Hematopoietic multipotent progenitor cell treated with erythropoietin and hydrocortisone succinate and interleukin-3 and kit ligand, for 6 days (in vitro differentiated cells): ENCODE measurements at regions not wholly inside any gene's neighbourhood (a gene's known extent, or its start where the extent isn't known, plus 50 kb on each side); places are given as distances from the start of the nearest gene placed in this dataset.
"Not testable (repeated sequence)": the region's sequence is repeated elsewhere in the genome, so short reads cannot be mapped to it uniquely, and the experiment has no call there.

ENCODE experiments used
- DNase-seq: peaks from one replicate; pipeline ENCODE4 v3.0.0-alpha.2; 2015

DNA sequence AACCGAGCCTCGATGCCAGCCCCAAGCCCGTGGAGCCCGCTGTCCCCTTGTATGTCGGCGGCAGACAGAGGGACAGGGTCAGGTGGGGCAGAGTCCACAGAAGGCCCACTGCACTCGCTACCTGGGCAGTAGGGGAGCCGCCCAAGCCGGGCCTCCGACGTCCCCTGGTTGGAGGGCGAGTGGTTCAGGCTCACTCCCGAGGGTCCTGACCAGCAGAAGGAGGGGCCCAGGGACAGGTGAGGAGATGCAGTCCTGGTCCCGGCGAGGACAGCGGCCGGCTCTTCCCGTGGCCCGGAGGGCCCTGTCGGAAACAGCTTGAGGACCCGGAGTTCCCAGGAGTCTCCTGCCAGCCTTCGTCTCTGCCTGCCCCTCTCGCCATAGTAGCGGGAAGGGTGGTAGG is 216.7 kb upstream of the SFSWAP start:
- DNase-seq = no peak

DNA sequence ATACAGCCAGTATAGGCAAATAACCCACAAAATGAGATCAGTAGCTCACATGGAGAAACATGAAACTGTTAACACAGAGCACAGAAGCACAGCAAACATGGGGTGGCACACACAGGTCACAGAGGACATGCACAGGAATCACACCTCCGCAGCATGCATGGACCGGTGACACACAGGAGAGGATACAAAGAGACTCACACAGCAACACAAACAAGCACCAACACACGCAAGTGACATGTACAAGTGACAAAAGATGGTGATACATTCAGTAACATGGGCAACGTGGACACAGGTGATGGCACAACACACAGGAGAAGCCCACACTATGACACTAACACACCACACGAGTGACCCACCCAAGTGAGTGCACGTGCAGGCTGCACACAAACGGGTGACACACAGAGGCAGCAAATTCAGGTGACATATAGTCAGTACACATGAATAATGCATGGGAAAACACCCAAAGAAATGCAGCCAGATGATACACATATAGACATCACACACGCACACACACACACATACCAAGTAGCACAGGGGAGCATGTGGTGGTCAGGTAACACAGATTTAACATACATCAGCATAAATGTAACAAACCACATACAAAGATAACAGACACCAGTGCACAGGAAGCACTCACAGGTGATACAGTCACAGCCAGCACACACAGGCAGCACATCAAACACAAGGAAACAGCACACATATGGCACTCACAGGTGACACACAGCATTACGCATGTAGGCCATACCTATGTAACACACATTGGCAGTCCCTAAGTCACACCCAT is 216.0 kb upstream of the SFSWAP start:
- DNase-seq = no peak

DNA sequence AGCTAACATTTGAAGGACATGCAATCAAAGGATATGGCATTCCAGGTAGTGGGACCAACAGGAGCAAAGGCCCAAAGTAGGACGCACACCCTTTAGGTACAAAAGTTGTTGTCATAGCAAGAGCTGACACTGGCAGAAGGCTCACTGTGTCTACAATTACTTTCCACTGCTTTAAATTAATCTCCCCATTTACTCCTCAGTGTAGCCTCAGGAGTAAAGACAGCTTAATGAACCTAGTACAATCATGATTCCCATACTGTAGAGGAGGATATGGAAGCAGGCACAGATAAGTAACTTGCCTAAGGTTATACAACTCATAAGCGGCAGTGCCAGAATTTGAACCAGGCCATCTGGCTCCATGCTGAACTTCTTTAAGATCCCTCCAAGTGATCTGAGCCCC is 212.9 kb upstream of the SFSWAP start:
- no peak for DNase-seq

DNA sequence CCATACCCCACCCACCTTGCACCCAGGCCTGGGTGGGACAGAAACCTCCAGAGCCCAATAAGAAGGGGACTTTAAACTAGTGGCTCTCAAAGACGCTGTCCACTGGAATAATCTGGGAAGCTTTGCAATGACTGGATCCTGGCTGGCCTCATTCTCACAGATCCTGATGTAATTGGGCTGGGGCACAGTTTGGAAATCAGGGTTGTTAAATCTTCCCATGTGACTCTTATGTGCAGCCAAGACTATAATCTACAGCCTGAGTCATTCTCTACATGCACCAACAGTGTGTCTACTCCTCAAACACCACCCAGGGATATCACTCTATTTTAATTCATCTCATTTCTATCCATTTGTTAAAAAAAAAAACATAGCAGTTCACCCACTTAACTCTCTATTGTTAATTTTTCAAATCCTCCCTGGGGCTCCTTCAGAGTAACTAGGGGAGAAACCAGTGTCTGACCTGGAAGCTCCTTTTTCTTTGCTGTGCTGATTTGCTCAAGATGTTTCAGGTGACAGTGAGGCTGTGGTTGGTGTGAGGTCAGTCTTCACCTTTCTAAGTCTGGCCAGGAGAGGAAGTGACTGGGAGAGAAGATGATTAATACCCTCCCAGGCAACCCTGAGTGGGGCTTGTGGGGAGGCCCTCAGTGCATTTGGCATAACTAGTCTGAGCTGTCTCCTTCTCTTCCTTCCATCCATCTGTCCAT is 211.6 kb upstream of the SFSWAP start:
- DNase-seq = no peak

DNA sequence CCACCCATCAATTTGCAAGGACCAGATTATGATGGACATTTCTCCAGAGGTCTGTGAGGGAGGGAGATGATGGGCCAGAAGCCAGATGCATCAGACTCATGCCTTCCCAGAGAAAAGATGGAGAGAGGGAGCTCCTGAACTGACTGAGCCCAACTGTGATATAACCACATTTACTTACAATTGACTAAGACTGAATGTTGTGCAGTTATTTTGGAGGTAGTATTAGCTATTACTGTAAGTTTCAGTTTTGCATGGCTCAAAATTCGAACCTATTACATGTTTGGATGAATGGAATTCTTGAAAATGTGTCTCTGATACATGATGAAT is 211.1 kb upstream of the SFSWAP start:
- no peak for DNase-seq

DNA sequence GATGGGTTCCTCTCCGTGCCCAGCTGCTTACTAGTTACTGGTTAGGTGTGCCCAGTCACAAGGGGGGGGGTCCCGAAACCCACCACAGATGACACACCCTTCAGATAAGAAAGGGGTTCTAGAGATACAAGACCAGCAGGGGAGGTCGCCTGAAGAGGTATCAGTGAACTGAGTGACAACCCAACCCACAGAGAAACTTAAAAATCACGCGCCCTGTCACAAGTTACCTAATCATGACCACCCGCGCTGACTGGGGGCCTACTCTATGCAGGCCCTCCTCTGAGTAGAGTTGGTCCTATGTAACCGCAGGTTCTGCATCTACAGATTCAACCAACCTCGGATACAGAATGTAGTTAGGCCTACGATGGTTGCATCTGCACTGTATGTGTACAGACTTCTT is 210.3 kb upstream of the SFSWAP start:
- no peak for DNase-seq

DNA sequence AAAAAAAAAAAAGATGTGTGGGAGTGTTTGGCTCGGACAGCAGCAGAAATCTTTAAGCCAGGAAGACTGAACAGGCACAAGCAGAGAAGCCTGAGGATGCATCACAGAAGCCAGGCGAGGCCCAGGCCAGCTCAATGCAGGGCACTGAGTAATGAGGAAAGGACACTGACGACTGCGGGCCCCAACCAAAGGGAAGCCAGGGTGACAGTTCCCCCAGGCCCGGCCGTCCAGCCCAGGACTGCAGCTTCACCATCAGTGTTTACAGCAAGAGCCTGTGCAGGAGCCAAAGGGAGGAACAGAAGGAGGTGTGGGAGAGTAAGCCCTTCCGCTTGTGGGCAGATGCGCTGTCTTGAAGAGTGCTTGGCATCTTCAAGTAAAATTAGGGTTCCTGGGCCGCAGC is 205.3 kb upstream of the SFSWAP start:
- no peak for DNase-seq

DNA sequence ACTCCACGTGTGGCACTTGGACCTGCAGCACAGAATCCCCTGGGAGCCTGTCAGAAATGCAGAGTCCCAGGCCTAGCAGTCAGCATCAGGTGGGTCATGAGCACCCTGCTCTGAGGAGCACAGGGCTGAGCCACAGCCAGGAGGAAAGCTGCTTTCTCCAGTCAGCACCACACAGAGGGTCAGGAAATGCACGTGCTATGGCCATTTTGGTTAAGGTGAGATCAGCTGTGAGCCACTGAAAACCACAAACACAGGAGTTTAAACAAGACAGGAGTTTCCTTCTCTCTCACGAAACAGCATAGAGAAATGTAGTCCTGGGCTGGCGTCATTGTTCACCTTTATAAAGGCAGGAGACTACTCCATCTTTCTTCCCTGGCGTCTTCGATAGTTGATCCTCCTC is 204.5 kb upstream of the SFSWAP start:
- DNase-seq = no peak

DNA sequence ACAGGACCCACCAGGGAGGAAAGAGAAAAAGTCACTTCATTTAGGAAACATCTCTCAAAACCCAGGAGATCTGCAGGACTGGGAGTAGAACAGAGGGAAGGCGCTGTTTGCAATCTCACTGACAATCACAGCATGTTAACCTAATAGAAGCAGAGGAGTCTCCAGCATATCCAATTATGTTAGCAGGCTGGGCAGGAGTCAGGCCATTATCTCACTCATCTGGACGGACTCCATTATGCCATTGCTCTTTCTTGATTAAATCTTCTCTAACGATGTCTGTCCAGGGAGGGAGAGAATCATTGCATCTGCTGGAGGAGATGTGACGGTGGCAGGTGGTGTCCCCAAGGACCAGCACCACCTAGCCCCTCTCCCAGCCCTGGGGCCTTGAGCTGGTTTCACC is 203.8 kb upstream of the SFSWAP start:
- DNase-seq = no peak

DNA sequence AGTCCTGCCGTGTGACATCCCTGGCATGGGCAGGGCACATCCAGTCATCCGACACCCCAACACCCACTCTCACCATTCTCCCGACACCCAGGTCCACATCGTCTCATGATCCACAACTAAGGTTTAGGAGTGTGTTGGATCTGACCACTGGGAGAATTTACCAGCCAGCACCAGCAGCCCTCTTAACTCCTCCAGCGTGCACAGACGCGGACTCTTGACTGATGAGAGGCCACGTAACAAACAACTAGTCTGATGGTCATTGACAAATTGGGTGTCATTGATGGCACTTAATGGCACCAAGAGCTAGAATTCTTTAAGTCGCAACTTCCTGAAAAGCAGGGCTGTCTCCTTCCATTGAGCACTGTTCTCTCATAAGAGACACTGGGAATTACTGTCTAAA is 203.0 kb upstream of the SFSWAP start:
- DNase-seq = no peak

DNA sequence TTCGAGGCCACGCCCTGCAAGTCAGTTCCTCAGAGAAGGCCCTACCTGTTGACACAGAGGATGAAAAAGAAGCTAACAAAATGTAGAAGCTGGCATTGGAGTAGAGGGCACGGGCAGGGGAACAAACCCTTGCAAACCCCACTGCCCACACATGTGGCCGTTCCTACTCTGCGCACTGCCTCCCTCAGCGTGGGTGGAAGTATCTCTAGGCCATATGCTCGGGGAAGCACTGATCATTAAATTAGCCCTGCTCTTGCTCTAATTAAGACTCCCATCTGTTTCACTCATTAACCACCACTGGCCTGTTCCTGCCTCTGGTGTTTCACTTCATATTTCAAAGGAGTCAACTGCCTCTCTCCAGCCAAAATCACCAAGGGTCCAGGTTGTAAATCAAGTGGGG is 201.2 kb upstream of the SFSWAP start:
- DNase-seq = no peak

DNA sequence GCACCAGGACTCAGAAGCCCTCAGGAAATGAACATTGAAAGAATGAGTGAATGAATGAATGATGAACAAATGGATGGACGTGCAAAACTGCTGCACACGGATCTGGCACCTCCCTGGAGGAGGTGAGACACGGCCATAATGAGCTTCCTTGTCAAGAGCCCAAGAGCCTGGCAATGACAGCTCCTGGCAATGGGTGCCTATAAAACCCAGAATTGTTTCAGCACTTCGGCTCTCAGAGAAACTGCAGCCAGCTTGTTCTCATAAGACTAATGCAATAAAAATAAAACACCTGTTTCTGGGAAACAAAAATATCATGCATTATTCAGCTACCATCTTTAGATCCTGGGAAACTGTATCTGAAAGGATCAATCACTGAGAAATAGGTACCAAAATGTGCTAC is 200.5 kb upstream of the SFSWAP start:
- DNase-seq = no peak

DNA sequence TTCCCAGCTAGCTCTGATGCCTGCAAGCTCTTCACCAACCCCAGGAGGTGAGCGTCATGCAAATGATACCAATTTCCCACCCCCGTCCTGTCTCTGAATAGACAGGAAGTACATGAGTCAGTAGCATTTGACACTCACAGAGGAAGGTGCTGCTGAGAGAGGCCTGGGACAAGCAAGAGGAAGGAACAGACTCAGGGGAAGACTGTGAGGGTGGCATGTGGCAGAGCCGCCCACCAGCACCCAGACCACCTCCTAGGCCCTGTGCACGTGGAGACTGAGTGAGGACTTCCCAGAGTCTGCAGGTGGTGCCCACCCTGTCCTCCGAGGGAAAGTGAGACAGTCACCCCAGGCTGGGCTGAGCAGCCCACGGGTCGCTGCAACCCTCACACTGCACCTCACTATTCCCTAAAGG is 199.5 kb upstream of the SFSWAP start:
- DNase-seq = peak; percentile 31

DNA sequence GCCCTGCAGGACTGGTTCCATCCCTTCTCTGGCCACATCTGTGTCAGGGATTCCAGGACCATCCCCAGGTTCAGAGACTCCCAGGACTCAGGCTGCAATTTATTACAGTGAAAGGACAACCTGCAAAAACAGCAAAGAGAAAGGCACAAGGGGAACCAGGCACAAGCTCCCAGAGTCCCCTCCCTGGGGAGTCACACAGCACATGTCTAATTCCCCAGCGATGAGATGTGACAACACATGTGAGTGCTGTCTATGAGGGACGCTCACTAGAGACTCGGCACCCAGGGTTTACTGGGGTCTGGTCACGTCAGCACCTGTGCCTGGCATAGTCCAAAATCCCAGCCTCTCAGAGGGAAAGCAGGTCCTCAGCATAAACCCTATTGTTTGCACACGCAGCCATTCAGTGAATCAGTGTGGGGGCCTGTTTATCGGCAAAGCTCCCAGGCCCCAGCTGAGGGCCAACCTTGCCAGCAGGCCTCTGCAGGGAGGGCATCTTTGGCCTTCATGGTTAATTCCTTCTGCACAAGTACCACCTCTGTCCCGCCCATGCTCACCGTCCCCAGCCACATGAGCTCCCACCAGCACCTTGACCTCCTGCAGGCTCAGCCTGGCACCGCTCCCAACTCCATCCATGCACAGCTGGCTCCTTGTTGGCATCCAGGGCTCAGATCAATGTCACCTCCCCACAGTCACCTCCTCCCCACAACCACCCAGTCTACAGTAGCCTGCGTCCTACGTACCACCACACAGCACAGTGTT is 198.9 kb upstream of the SFSWAP start:
- no peak for DNase-seq

DNA sequence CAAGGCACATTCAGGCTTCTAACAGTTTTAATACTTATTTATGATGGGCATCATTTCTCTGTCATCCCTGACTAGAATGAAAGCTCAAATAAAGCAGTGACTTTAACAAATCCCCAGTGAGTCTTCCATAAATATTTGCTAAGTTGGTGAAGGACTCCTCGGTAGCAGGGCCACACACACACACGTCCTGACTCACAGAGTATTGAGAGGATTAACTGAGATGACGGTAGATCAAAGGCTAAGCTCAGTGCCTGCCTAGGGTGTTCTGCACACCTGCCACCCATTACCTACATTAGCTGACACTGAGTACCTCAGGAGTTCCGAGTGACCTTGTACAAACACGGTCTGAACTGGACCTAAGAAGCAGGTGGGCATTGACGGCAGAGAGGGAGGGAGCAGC is 197.3 kb upstream of the SFSWAP start:
- no peak for DNase-seq

DNA sequence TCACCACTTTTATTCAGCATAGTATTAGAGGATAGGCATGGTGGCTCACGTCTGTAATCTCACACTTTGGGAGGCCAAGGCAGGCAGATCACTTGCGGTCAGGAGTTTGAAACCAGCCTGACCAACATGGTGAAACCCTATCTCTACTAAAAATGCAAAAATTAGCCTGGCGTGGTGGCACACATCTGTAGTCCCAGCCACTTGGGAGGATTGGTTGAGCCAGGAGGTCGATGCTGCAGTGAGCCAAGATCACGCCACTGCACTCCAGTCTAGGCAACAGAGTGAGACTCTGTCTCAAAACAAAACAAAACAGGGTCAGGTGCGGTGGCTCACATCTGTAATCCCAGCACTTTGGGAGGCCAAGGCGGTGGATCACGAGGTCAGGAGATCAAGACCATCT is 190.3 kb upstream of the SFSWAP start:
- not testable (repeated sequence) for DNase-seq

DNA sequence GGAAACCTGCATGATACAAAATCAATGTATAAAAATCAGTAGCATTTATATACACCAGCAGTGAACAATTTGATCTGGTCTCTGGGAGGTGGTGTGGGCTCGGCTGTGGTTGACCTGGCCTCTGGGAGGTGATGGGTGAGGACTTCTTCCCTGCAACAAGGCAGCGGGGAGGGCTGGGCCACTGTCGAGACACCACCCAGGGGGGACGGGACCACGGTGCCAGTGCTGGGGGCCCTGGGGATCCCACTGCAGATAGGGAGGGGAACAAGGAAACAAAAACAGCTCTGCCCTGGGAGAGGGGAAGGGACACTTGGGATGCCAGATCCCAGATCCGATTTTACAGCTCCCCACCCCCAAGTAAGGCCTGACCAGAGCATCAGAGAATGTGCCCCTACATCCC is 189.6 kb upstream of the SFSWAP start:
- DNase-seq = no peak

DNA sequence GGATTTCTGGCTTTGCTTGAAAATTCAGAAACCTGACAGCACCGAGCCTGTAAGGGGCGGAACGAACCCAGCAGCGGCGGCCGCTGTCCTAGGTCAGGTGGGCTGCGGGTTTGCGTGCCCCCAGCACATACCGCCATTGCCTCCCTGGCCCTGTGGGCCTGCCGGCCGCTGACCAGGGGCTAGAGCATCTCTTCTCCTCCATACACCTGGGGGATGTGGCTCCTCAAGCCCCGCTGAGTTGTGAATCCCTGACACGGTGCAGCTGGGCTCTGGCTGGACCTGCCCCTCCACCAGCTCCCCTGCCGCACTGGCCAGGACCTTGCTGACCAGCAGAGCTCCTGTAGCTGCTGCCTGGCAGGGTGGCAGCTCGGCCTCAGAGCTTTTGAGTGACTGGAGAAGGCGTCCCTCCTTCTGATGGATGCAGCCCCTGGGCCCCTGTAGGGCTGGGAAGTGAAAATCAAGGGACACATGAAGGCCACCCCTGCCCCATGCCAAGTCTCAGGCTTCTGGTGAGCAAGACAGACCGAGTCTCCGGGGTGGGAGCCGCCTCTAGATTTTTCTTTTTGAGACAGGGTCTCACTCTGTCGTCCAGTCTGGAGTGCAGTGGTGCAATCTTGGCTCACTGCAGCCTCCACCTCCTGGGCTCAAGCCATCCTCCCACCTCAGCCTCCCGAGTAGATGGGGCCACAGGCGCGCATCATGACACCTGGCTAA is 184.9 kb upstream of the SFSWAP start:
- DNase-seq = no peak

DNA sequence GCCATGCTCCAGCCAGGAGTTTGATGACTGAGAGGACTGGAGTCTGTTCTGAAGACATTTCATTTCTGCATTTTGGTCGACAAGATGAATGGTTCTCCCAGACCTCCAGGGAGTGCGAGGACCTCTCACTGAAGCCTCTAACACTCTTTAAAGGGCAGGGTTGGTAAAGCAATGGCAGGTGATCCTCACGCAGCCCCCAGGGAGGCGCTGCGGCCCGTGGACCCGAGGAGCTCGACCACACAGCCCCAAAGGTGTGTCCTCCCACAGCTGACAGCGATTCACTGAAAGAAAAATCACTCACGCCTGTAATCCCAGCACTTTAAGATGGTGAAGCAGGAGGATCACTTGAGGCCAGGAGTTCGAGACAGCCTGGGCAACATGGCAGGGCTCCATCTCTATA is 183.8 kb upstream of the SFSWAP start:
- no peak for DNase-seq

DNA sequence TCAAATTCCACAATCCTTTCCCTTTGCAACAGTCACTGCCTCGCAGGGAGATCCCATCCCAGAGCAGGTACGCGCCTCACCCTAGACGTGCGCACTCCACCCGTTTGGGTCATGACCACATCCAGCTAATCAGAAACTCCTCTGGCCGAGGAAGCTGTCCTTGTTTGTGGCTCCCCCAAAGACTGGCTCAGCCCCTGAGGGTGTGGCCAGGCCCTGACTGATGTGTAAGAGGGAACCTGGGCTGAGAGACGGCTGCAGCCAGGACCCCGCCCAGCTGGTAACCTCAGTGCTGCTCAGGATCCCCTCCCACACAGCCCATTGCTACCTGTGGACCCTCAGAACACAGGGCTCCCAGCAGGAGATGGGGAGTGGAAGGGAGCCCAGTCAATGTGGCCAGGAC is 183.2 kb upstream of the SFSWAP start:
- no peak for DNase-seq

DNA sequence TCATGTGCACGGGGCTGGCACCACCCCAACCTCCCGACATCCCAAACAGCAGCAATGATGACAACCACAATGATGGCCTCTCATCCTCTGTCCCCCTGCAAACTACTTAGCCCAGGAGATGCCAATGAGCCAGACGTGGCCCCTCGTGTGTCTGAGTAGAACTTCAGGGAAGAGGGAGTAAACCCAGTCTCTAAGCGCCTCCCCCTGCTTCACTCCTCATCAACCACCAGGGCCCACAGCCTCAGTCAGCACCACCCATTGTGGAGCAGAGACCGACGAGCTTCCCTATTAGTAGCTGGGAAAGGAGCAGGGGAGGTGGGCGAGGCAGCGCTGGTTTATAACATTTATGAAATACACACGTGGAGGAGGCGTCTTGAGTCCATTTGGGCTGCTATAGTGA is 182.7 kb upstream of the SFSWAP start:
- no peak for DNase-seq

DNA sequence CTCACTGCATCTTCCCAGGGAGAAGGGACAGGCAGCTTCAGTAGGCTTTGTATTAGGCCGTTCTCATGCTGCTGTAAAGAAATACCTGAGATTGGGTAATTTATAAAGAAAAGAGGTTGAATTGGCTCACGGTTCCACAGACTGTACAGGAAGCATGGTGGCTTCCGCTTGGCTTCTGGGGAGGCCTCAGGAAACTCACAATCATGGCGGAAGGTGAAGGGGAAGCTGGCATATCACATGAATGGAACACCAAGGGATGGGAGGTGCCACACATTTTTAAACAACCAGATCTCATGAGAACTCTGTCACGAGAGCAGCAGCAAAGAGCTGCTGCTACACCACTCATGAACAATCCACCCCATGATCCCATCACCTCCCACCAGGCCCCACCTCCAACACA is 182.2 kb upstream of the SFSWAP start:
- no peak for DNase-seq

DNA sequence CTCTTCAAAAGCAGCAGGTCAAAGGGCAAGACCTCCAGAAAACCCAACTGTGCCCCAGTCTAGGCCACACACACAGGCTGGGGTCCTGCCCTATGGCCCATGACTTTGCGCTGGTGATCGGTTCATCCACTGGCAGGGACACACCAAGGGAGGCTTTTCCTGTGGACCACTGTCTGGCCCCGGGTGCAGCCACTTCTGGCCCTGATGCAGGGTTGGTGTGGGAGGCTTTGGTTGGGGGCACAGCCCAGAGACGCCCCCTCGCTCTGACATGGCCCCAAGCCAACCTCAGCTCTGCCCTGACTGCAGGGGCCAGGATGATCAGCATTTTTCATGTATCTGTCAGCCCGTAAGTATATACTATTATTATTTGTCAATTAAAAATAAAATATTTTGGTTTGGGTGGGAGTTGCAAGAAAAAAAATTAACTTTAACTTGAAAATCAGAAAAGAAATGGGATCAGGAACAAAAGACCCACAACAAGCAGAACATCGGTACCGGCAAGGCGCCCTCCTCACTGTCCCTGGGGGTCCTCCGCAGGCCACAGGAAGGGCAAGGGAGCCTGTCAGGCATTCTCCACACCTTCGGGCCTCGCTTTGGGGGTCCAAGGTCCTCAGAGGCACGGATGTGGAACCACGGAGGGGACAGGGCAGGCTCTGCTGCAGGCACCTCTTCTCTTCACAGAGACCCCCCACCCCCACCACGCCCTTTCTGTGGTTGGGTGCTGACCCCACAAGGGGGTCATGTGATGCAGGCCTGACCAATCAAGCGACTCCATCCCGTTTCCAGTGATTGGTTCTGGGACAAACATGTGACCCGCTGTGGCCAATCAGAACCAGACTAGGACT is 181.5 kb upstream of the SFSWAP start:
- DNase-seq = no peak
